SW480 (cell line): ENCODE measurements at regions not wholly inside any gene's neighbourhood (a gene's known extent, or its start where the extent isn't known, plus 50 kb on each side); places are given as distances from the start of the nearest gene placed in this dataset.
"Not testable (repeated sequence)": the region's sequence is repeated elsewhere in the genome, so short reads cannot be mapped to it uniquely, and the experiment has no call there.

Experiments used
- DNase-seq: peaks from one replicate; pipeline ENCODE4 v3.0.0-alpha.2; 2016; ENCODE audit warnings: low spot score

GRCh38 chr2:54065411-54065810, 50.0 kb upstream of the ACYP2 start:
- no peak for DNase-seq

GRCh38 chr2:54063967-54064535, 51.4 kb upstream of the ACYP2 start:
- no peak for DNase-seq

- no peak for DNase-seq
Measured at GRCh38 chr2:54062401-54062800, 53.0 kb upstream of the ACYP2 start.

- DNase-seq: no peak
Measured at GRCh38 chr2:54061272-54061671, 54.1 kb upstream of the ACYP2 start.

GRCh38 chr2:54059986-54060385, 55.4 kb upstream of the ACYP2 start:
- DNase-seq: no peak

- no peak for DNase-seq
Measured at GRCh38 chr2:54059504-54059903, 55.9 kb upstream of the ACYP2 start.

GRCh38 chr2:54058449-54058848, 57.0 kb upstream of the ACYP2 start:
- DNase-seq: no peak

GRCh38 chr2:54054774-54055173, 60.6 kb upstream of the ACYP2 start:
- no peak for DNase-seq

- DNase-seq: no peak
Measured at GRCh38 chr2:54054271-54054670, 61.1 kb upstream of the ACYP2 start.

GRCh38 chr2:54053830-54054229, 61.6 kb upstream of the ACYP2 start:
- no peak for DNase-seq

- peak; percentile 49 for DNase-seq
Measured at GRCh38 chr2:54052825-54053718, 62.3 kb upstream of the ACYP2 start.

- DNase-seq: no peak
Measured at GRCh38 chr2:54050445-54050844, 65.0 kb upstream of the ACYP2 start.

- DNase-seq: no peak
Measured at GRCh38 chr2:54049365-54049764, 66.0 kb upstream of the ACYP2 start.

- DNase-seq: not testable (repeated sequence)
Measured at GRCh38 chr2:54048896-54049295, 66.5 kb upstream of the ACYP2 start.

GRCh38 chr2:54048117-54048785, 67.2 kb upstream of the ACYP2 start:
- DNase-seq: no peak

GRCh38 chr2:54047658-54048057, 67.8 kb upstream of the ACYP2 start:
- DNase-seq: no peak

- DNase-seq: no peak
Measured at GRCh38 chr2:54047091-54047490, 68.3 kb upstream of the ACYP2 start.

GRCh38 chr2:54042897-54043620, 72.3 kb upstream of the PSME4 start:
- DNase-seq: peak; percentile 13

GRCh38 chr2:54042341-54042740, 71.5 kb upstream of the PSME4 start:
- no peak for DNase-seq

GRCh38 chr2:54041135-54041534, 70.3 kb upstream of the PSME4 start:
- no peak for DNase-seq

GRCh38 chr2:54040685-54041084, 69.9 kb upstream of the PSME4 start:
- DNase-seq: no peak

- no peak for DNase-seq
Measured at GRCh38 chr2:54040250-54040649, 69.5 kb upstream of the PSME4 start.
